IMR-90 (cell line): ENCODE measurements at regions not wholly inside any gene's neighbourhood (a gene's known extent, or its start where the extent isn't known, plus 50 kb on each side); places are given as distances from the start of the nearest gene placed in this dataset.

Experiments
- CEBPB ChIP-seq: IDR thresholded peaks from 2 replicates; pipeline ENCODE4 v1.6.1; 2012; ENCODE audit warnings: low read depth, low read length, improper control_type of control experiment
- CHD1 ChIP-seq: IDR thresholded peaks from 2 replicates; pipeline ENCODE4 v1.6.1; 2012; ENCODE audit warnings: low read depth, low read length, improper control_type of control experiment
- MAZ ChIP-seq: IDR thresholded peaks from 2 replicates; pipeline ENCODE4 v1.6.1; 2012; ENCODE audit warnings: low read depth, mild to moderate bottlenecking, low read length, improper control_type of control experiment, moderate library complexity, borderline replicate concordance
- POLR2A ChIP-seq: IDR thresholded peaks from 2 replicates; pipeline ENCODE4 v1.6.1; 2012; ENCODE audit warnings: mild to moderate bottlenecking, low read depth, low read length
- RAD21 ChIP-seq: IDR thresholded peaks from 2 replicates; pipeline ENCODE4 v1.6.1; 2012; ENCODE audit warnings: low read length, improper control_type of control experiment
- RCOR1 ChIP-seq: IDR thresholded peaks from 2 replicates; pipeline ENCODE4 v1.6.1; 2012; ENCODE audit warnings: mild to moderate bottlenecking, low read length, improper control_type of control experiment; ENCODE audit not compliant: insufficient replicate concordance
- RFX5 ChIP-seq: IDR thresholded peaks from 2 replicates; pipeline ENCODE4 v1.8.0; 2012; ENCODE audit warnings: low read depth, mild to moderate bottlenecking, low read length, moderate library complexity
- TF ChIP-seq, protein P1 (sequence below): conservative IDR thresholded peaks from 2 replicates; pipeline ENCODE4 v1.5.1; 2012; ENCODE audit warnings: mild to moderate bottlenecking, low read depth, low read length, improper control_type of control experiment

DNA sequence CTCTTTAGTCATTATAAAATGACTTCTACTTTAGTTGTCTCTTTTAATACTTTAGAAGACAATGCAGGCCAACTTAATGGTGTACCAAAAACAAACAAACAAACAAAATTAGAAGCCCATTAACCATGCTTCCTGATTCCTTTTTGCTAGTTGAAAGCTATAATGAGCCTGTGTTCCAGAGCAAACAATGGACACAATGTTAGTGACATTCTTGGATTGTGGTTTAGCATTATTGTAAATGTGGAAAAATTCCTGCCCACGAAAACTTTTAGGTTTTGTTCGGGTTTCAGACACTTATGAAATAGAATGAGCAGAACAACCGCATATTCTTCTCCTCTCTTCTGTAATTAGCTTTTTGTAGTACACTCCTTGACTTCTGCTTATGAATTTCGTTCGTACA lies 1682.7 kb upstream of the PCDH7 start:
- TF ChIP-seq, protein P1, sequence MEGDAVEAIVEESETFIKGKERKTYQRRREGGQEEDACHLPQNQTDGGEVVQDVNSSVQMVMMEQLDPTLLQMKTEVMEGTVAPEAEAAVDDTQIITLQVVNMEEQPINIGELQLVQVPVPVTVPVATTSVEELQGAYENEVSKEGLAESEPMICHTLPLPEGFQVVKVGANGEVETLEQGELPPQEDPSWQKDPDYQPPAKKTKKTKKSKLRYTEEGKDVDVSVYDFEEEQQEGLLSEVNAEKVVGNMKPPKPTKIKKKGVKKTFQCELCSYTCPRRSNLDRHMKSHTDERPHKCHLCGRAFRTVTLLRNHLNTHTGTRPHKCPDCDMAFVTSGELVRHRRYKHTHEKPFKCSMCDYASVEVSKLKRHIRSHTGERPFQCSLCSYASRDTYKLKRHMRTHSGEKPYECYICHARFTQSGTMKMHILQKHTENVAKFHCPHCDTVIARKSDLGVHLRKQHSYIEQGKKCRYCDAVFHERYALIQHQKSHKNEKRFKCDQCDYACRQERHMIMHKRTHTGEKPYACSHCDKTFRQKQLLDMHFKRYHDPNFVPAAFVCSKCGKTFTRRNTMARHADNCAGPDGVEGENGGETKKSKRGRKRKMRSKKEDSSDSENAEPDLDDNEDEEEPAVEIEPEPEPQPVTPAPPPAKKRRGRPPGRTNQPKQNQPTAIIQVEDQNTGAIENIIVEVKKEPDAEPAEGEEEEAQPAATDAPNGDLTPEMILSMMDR = no peak
- TF ChIP-seq CHD1 = no peak
- no peak for TF ChIP-seq POLR2A
- no peak for TF ChIP-seq RAD21
- no peak for TF ChIP-seq MAZ
- TF ChIP-seq RFX5 = no peak
- TF ChIP-seq RCOR1 = no peak
- TF ChIP-seq CEBPB = no peak
